ENCODE measurements at regions not wholly inside any gene's neighbourhood (a gene's known extent, or its start where the extent isn't known, plus 50 kb on each side); places are given as distances from the start of the nearest gene placed in this dataset.
A peak's percentile ranks its signal among the peaks of the same experiment; 100 is the strongest.
"Not testable (repeated sequence)": the region's sequence is repeated elsewhere in the genome, so short reads cannot be mapped to it uniquely, and the experiment has no call there.

DNA sequence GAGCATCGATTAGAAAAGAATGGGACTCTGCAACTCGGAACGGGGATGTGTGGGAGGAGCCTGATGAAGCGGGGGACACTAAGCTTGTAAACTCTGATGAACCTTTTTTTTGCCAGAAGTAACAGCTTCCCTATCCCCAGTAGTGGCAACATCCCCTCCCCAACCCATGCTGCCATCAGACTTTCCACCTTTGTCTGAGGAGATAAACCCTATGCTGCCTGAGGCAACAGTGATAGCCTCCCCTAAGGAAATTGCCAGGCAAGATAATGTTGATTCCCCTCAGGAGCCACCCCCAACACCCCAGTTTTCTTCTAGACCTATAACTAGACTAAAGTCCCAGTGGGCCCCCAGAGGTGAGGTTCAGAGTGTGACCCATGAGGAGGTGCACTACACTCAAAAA is 173.7 kb downstream of the AKR1D1 start:
- ChIA-PET POLR2A (no interaction called here), CTCF (no interaction called here)
- Histone ChIP-seq H3K27me3 (ENCODE audit: control insufficient read depth in 1 of 2, insufficient read depth in 2 of 2, low read length in 2 of 2) (no peaks in the 10 kb centered on the region), H3K4me1 (ENCODE audit: insufficient read depth, low read length) (no peaks in the 10 kb centered on the region), H3K9me3 (ENCODE audit: control insufficient read depth in 1 of 2, insufficient read depth in 1 of 2, low read length in 2 of 2) (peaks cover 0 to 7% of the 10 kb centered on the region in 2 experiments), H3K36me3 (ENCODE audit: insufficient read depth, low read length) (no peaks in the 10 kb centered on the region), H3K27ac (ENCODE audit: low read depth in 1 of 2, low read length in 2 of 2) (no peak overlapping the region), H3K4me3 (ENCODE audit: low read length) (no peak overlapping the region)
- no peak overlapping the region for H3K27ac Mint-ChIP-seq
- no peaks in the 10 kb centered on the region for H3K27me3 Mint-ChIP-seq
- ATAC-seq (ENCODE audit: poor library complexity) (no peak), DNase-seq (no peak)
- intact Hi-C loops (cut with DNase I, micrococcal nuclease), result no loop called here
- peaks cover 6% of the 10 kb centered on the region for H3K9me3 Mint-ChIP-seq
- H3K4me1 Mint-ChIP-seq (ENCODE audit: low read depth), result no peaks in the 10 kb centered on the region
- TF ChIP-seq, protein P1, sequence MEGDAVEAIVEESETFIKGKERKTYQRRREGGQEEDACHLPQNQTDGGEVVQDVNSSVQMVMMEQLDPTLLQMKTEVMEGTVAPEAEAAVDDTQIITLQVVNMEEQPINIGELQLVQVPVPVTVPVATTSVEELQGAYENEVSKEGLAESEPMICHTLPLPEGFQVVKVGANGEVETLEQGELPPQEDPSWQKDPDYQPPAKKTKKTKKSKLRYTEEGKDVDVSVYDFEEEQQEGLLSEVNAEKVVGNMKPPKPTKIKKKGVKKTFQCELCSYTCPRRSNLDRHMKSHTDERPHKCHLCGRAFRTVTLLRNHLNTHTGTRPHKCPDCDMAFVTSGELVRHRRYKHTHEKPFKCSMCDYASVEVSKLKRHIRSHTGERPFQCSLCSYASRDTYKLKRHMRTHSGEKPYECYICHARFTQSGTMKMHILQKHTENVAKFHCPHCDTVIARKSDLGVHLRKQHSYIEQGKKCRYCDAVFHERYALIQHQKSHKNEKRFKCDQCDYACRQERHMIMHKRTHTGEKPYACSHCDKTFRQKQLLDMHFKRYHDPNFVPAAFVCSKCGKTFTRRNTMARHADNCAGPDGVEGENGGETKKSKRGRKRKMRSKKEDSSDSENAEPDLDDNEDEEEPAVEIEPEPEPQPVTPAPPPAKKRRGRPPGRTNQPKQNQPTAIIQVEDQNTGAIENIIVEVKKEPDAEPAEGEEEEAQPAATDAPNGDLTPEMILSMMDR (IDR thresholded peaks at IDR 0.05), result no peak
- H3K36me3 Mint-ChIP-seq (ENCODE audit: low read depth), result no peaks in the 10 kb centered on the region
- H3K4me3 Mint-ChIP-seq, result no peak overlapping the region

DNA sequence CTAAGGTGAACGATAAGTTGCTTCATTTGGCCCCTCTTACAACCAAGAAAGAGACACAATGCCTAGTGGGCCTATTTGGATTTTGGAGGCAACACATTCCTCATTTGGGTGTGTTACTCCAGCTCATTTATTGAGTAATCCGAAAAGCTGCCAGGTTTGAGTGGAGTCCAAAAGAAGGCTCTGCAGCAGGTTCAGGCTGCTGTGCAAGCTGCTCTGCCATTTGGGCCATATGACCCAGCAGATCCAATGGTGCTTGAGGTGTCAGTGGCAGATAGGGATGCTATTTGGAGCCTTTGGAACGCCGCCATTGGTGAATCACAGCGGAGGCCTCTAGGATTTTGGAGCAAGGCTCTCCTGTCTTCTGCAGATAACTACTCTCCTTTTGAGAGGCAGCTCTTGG is 176.4 kb downstream of the AKR1D1 start:
- H3K27ac ChIP-seq (ENCODE audit: low read depth in 1 of 2, low read length in 2 of 2); H3K27me3 Mint-ChIP-seq; H3K27ac Mint-ChIP-seq; H3K9me3 Mint-ChIP-seq; intact Hi-C loops (cut with DNase I, micrococcal nuclease); H3K9me3 ChIP-seq (ENCODE audit: control insufficient read depth in 1 of 2, insufficient read depth in 1 of 2, low read length in 2 of 2); H3K4me1 ChIP-seq (ENCODE audit: insufficient read depth, low read length); H3K27me3 ChIP-seq (ENCODE audit: control insufficient read depth in 1 of 2, insufficient read depth in 2 of 2, low read length in 2 of 2); ATAC-seq (ENCODE audit: poor library complexity); H3K4me1 Mint-ChIP-seq (ENCODE audit: low read depth); DNase-seq; H3K4me3 ChIP-seq (ENCODE audit: low read length); H3K36me3 Mint-ChIP-seq (ENCODE audit: low read depth); H3K4me3 Mint-ChIP-seq; CTCF ChIA-PET; POLR2A ChIA-PET; H3K36me3 ChIP-seq (ENCODE audit: insufficient read depth, low read length): not testable (repeated sequence)

DNA sequence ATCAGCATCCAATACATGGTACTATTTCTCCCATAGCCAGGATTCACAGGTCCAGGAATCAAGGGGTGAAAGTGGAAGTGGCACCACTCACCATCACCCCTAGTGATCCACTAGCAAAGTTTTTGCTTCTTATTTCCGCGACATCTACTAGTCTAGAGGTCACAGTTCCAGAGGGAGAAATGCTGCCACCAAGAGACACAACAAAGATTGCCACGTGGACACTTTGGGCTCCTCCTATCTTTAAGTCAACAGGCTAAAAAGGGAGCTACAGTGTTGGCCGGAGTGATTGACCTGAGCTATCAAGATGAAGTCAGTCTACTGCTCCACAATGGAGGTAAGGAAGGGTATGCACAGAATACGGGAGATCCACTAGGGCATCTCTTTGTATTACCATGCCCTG is 178.2 kb downstream of the AKR1D1 start:
- ChIA-PET CTCF (no interaction called here), POLR2A (no interaction called here)
- H3K4me1 ChIP-seq (ENCODE audit: insufficient read depth, low read length), result no peaks in the 10 kb centered on the region
- TF ChIP-seq, protein P1 (IDR thresholded peaks at IDR 0.05), result no peak
- Mint-ChIP-seq H3K4me1 (ENCODE audit: low read depth) (peaks cover 8% of the 10 kb centered on the region), H3K27me3 (no peaks in the 10 kb centered on the region), H3K27ac (no peak overlapping the region), H3K36me3 (ENCODE audit: low read depth) (no peaks in the 10 kb centered on the region), H3K4me3 (no peak overlapping the region), H3K9me3 (no peaks in the 10 kb centered on the region)
- intact Hi-C loops (cut with DNase I, micrococcal nuclease), result no loop called here
- H3K36me3 ChIP-seq (ENCODE audit: insufficient read depth, low read length), result no peaks in the 10 kb centered on the region
- no peaks in the 10 kb centered on the region for H3K27me3 ChIP-seq (ENCODE audit: control insufficient read depth in 1 of 2, insufficient read depth in 2 of 2, low read length in 2 of 2)
- no peak for DNase-seq
- no peak overlapping the region for H3K4me3 ChIP-seq (ENCODE audit: low read length)
- no peak for ATAC-seq (ENCODE audit: poor library complexity)
- no peak overlapping the region for H3K27ac ChIP-seq (ENCODE audit: low read depth in 1 of 2, low read length in 2 of 2)
- no peaks in the 10 kb centered on the region for H3K9me3 ChIP-seq (ENCODE audit: control insufficient read depth in 1 of 2, insufficient read depth in 1 of 2, low read length in 2 of 2)

- intact Hi-C loops (cut with DNase I, micrococcal nuclease), result no loop called here
- H3K4me1 ChIP-seq (ENCODE audit: insufficient read depth, low read length), result no peaks in the 10 kb centered on the region
- ChIA-PET POLR2A (no interaction called here), CTCF (no interaction called here)
- Mint-ChIP-seq H3K27ac (no peak overlapping the region), H3K4me1 (ENCODE audit: low read depth) (peaks cover 8% of the 10 kb centered on the region), H3K27me3 (peaks cover 3% of the 10 kb centered on the region), H3K4me3 (no peak overlapping the region), H3K9me3 (no peaks in the 10 kb centered on the region), H3K36me3 (ENCODE audit: low read depth) (no peaks in the 10 kb centered on the region)
- ATAC-seq (ENCODE audit: poor library complexity), result no peak
- H3K9me3 ChIP-seq (ENCODE audit: control insufficient read depth in 1 of 2, insufficient read depth in 1 of 2, low read length in 2 of 2), result no peaks in the 10 kb centered on the region
- H3K4me3 ChIP-seq (ENCODE audit: low read length), result no peak overlapping the region
- no peak overlapping the region for H3K27ac ChIP-seq (ENCODE audit: low read depth in 1 of 2, low read length in 2 of 2)
- peak in 2 of 14 experiments; percentile 58 to 62 for DNase-seq
- TF ChIP-seq, protein P1 (IDR thresholded peaks at IDR 0.05), result no peak
- no peaks in the 10 kb centered on the region for H3K36me3 ChIP-seq (ENCODE audit: insufficient read depth, low read length)
- peaks cover 0 to 2% of the 10 kb centered on the region in 2 experiments for H3K27me3 ChIP-seq (ENCODE audit: control insufficient read depth in 1 of 2, insufficient read depth in 2 of 2, low read length in 2 of 2)
Measured at GRCh38 chr7:138257459-138258196, 181.4 kb downstream of the AKR1D1 start.

All from CD4-positive, alpha-beta T cell (primary cell).